Ascending aorta (tissue), 2 donors: ENCODE measurements at regions not wholly inside any gene's neighbourhood (a gene's known extent, or its start where the extent isn't known, plus 50 kb on each side); places are given as distances from the start of the nearest gene placed in this dataset.
"Not testable (repeated sequence)": the region's sequence is repeated elsewhere in the genome, so short reads cannot be mapped to it uniquely, and the experiment has no call there.

ENCODE experiments used
- DNase-seq, 2 donors: peaks; one replicate each; pipeline ENCODE4 v3.0.0-alpha.2; 2019; ENCODE audit warnings: low spot score in 2 of 2
- H3K27ac ChIP-seq, 2 donors: fragments of 200-600 bp; sonication (generic); one replicate each; pipeline ENCODE4 v1.5.1; 2016 to 2017; ENCODE audit warnings: mild to moderate bottlenecking in 1 of 2
- H3K27me3 ChIP-seq: fragments of 200-600 bp; sonication (generic); one replicate; pipeline ENCODE4 v1.5.1; 2017
- H3K36me3 ChIP-seq, 2 donors: fragments of 200-600 bp; sonication (generic); one replicate each; pipeline ENCODE4 v1.5.1; 2016
- H3K4me1 ChIP-seq, 2 donors: fragments of 200-600 bp; sonication (generic); one replicate each; pipeline ENCODE4 v1.5.1; 2016 to 2017; ENCODE audit warnings: mild to moderate bottlenecking in 1 of 2
- H3K4me3 ChIP-seq, 2 donors: fragments of 200-600 bp; sonication (generic); one replicate each; pipeline ENCODE4 v1.5.1; 2016 to 2017; ENCODE audit warnings: mild to moderate bottlenecking in 1 of 2
- H3K9me3 ChIP-seq, 2 donors: fragments of 200-600 bp; sonication (generic); one replicate each; pipeline ENCODE4 v1.5.1; 2016
- CTCF ChIP-seq, 3 experiments: fragments of 200-600 bp in 2 of 3; fragments of 450-650 bp in 1 of 3; sonication (generic) in 2 of 3; IDR thresholded peaks; one replicate each; pipeline ENCODE4 v1.5.1; 2016 to 2019; ENCODE audit warnings: antibody characterized with exemption in 3 of 3, mild to moderate bottlenecking in 1 of 3, moderate library complexity in 1 of 3
- intact Hi-C: fragments of 100-400 bp; cut with DNase I; formaldehyde crosslinking; loops from one replicate; pipeline ENCODE4 v1.15.1; 2023

GRCh38 chr1:229924639-229925038 lies 142.4 kb upstream of the GALNT2 start:
- intact Hi-C loops, result no loop called here
- Histone ChIP-seq H3K27ac (no peak overlapping the region), H3K36me3 (no peaks in the 10 kb centered on the region), H3K9me3 (no peaks in the 10 kb centered on the region), H3K27me3 (no peaks in the 10 kb centered on the region), H3K4me1 (no peaks in the 10 kb centered on the region), H3K4me3 (no peak overlapping the region)
- no peak for TF ChIP-seq CTCF (IDR thresholded peaks at IDR 0.05)
- DNase-seq, result no peak

GRCh38 chr1:229928767-229929166 lies 138.3 kb upstream of the GALNT2 start:
- Histone ChIP-seq H3K4me1 (no peaks in the 10 kb centered on the region), H3K4me3 (no peak overlapping the region), H3K27ac (no peak overlapping the region), H3K9me3 (no peaks in the 10 kb centered on the region), H3K27me3 (no peaks in the 10 kb centered on the region), H3K36me3 (no peaks in the 10 kb centered on the region)
- intact Hi-C loops, result no loop called here
- no peak for TF ChIP-seq CTCF (IDR thresholded peaks at IDR 0.05)
- DNase-seq, result no peak

GRCh38 chr1:229931751-229932150 lies 135.3 kb upstream of the GALNT2 start:
- H3K9me3 ChIP-seq, H3K27ac ChIP-seq, H3K4me1 ChIP-seq, H3K27me3 ChIP-seq, intact Hi-C loops, H3K4me3 ChIP-seq, H3K36me3 ChIP-seq, DNase-seq: not testable (repeated sequence)

- H3K27me3 ChIP-seq, H3K27ac ChIP-seq, H3K36me3 ChIP-seq, H3K9me3 ChIP-seq, DNase-seq, H3K4me3 ChIP-seq, H3K4me1 ChIP-seq, intact Hi-C loops: not testable (repeated sequence)
Observed at GRCh38 chr1:229935157-229935556, 131.9 kb upstream of the GALNT2 start.

- Histone ChIP-seq H3K4me3 (no peak overlapping the region), H3K27ac (no peak overlapping the region), H3K9me3 (no peaks in the 10 kb centered on the region), H3K36me3 (no peaks in the 10 kb centered on the region), H3K27me3 (no peaks in the 10 kb centered on the region), H3K4me1 (peaks cover 0 to 3% of the 10 kb centered on the region in 2 donors)
- intact Hi-C loops, result no loop called here
- DNase-seq, result no peak
- TF ChIP-seq CTCF (IDR thresholded peaks at IDR 0.05), result no peak
Observed at GRCh38 chr1:229938551-229938950, 128.5 kb upstream of the GALNT2 start.

- intact Hi-C loops, result no loop called here
- Histone ChIP-seq H3K4me3 (no peak overlapping the region), H3K27ac (no peak overlapping the region), H3K4me1 (peaks cover 0 to 3% of the 10 kb centered on the region in 2 donors), H3K36me3 (no peaks in the 10 kb centered on the region), H3K27me3 (no peaks in the 10 kb centered on the region), H3K9me3 (no peaks in the 10 kb centered on the region)
- no peak for DNase-seq
- TF ChIP-seq CTCF (IDR thresholded peaks at IDR 0.05), result no peak
Observed at GRCh38 chr1:229940684-229941083, 126.4 kb upstream of the GALNT2 start.

GRCh38 chr1:229941160-229941559 lies 125.9 kb upstream of the GALNT2 start:
- intact Hi-C loops, result no loop called here
- no peak for DNase-seq
- Histone ChIP-seq H3K9me3 (no peaks in the 10 kb centered on the region), H3K27me3 (no peaks in the 10 kb centered on the region), H3K4me1 (peaks cover 0 to 3% of the 10 kb centered on the region in 2 donors), H3K27ac (no peak overlapping the region), H3K36me3 (no peaks in the 10 kb centered on the region), H3K4me3 (no peak overlapping the region)
- TF ChIP-seq CTCF (IDR thresholded peaks at IDR 0.05), result no peak
